Right lobe of liver (tissue), 4 donors: ENCODE measurements at regions not wholly inside any gene's neighbourhood (a gene's known extent, or its start where the extent isn't known, plus 50 kb on each side); places are given as distances from the start of the nearest gene placed in this dataset.

ENCODE experiments used
- CTCF ChIP-seq, 4 donors: fragments of 200-600 bp in 3 of 4; fragments of 450-650 bp in 1 of 4; IDR thresholded peaks; one replicate each; pipeline versions ENCODE4 v1.5.1 to v1.8.0; 2016 to 2022; ENCODE audit warnings: antibody characterized with exemption in 4 of 4, mild to moderate bottlenecking in 2 of 4
- POLR2A ChIP-seq: fragments of 450-650 bp; IDR thresholded peaks from one replicate; pipeline ENCODE4 v1.6.1; 2017; ENCODE audit warnings: antibody characterized with exemption, mild to moderate bottlenecking
- donor health status: DM: no; HTN: no; CAD: no.
- donor health status: DM: no; HTN: no; CAD: no.
- donor health status: DM: no; HTN: yes; CAD: no.

DNA sequence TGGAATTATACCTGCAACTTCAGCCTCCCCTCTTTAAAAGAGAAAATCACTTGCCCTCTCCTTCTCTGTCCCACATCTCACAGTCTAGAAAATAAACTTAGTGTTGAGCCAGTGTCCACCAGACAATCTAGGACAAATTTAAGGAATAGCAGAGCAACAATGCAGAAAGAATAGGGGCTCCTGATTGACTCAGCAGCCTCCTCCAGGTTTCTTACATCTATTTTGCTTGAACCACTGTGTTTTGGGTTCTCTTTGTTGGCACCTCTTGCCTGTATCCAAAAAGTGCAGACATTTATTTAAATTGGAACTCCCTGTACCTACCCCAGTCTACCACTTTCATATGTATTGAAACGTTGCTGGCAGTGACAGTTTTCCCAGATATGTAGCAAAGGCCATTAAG lies 133.7 kb upstream of the HSF2 start:
- TF ChIP-seq CTCF (IDR thresholded peaks at IDR 0.05), result no peak
- TF ChIP-seq POLR2A, result no peak
